Uterus (tissue), 2 donors: ENCODE measurements at regions not wholly inside any gene's neighbourhood (a gene's known extent, or its start where the extent isn't known, plus 50 kb on each side); places are given as distances from the start of the nearest gene placed in this dataset.

ENCODE experiments used
- POLR2A ChIP-seq, 2 donors: fragments of 450-650 bp; IDR thresholded peaks; one replicate each; pipeline ENCODE4 v1.6.1; 2016; ENCODE audit warnings: antibody characterized with exemption in 2 of 2, mild to moderate bottlenecking in 1 of 2, moderate library complexity in 1 of 2
- TF ChIP-seq, protein P1 (sequence below), 4 experiments: fragments of 200-600 bp in 2 of 4; fragments of 450-650 bp in 2 of 4; sonication (generic) in 2 of 4; IDR thresholded peaks; one replicate each; pipeline ENCODE4 v1.5.1; 2016 to 2019; ENCODE audit warnings: antibody characterized with exemption in 4 of 4, mild to moderate bottlenecking in 2 of 4, moderate library complexity in 1 of 4

DNA sequence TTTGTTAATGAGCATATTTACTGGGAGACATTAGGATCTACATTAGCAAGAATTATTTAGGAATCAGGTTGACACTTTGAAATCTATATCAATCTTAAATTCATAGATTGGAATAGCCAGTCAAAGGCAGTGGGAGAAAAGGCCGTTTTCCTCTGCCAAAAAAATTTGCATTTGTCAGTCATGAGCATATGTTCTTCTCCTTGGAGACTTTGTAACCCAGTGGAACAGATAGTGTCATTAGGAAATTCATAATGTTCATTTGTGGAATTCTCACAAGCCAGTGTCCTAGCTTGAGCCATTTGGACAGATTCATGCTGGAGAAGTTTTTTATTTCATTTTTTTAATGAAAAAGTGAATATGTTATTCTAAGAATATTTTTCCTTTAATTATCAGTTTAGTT lies 260.1 kb downstream of the OXSM start:
- TF ChIP-seq, protein P1, sequence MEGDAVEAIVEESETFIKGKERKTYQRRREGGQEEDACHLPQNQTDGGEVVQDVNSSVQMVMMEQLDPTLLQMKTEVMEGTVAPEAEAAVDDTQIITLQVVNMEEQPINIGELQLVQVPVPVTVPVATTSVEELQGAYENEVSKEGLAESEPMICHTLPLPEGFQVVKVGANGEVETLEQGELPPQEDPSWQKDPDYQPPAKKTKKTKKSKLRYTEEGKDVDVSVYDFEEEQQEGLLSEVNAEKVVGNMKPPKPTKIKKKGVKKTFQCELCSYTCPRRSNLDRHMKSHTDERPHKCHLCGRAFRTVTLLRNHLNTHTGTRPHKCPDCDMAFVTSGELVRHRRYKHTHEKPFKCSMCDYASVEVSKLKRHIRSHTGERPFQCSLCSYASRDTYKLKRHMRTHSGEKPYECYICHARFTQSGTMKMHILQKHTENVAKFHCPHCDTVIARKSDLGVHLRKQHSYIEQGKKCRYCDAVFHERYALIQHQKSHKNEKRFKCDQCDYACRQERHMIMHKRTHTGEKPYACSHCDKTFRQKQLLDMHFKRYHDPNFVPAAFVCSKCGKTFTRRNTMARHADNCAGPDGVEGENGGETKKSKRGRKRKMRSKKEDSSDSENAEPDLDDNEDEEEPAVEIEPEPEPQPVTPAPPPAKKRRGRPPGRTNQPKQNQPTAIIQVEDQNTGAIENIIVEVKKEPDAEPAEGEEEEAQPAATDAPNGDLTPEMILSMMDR (IDR thresholded peaks at IDR 0.05) = no peak
- no peak for TF ChIP-seq POLR2A (IDR thresholded peaks at IDR 0.05)
